Peyer's patch (tissue), 4 donors: ENCODE measurements at regions not wholly inside any gene's neighbourhood (a gene's known extent, or its start where the extent isn't known, plus 50 kb on each side); places are given as distances from the start of the nearest gene placed in this dataset.

ENCODE experiments used
- POLR2A ChIP-seq, 2 donors: fragments of 450-650 bp; IDR thresholded peaks; one replicate each; pipeline ENCODE4 v1.5.1; 2017; ENCODE audit warnings: antibody characterized with exemption in 2 of 2, mild to moderate bottlenecking in 2 of 2, moderate library complexity in 2 of 2
- TF ChIP-seq, protein P1 (sequence below), 6 experiments: fragments of 450-650 bp in 4 of 6; fragments of 200-600 bp in 2 of 6; sonication (generic) in 1 of 6; IDR thresholded peaks; one replicate each; pipeline ENCODE4 v1.5.1; 2017 to 2019; ENCODE audit warnings: antibody characterized with exemption in 6 of 6, mild to moderate bottlenecking in 3 of 6, moderate library complexity in 1 of 6

DNA sequence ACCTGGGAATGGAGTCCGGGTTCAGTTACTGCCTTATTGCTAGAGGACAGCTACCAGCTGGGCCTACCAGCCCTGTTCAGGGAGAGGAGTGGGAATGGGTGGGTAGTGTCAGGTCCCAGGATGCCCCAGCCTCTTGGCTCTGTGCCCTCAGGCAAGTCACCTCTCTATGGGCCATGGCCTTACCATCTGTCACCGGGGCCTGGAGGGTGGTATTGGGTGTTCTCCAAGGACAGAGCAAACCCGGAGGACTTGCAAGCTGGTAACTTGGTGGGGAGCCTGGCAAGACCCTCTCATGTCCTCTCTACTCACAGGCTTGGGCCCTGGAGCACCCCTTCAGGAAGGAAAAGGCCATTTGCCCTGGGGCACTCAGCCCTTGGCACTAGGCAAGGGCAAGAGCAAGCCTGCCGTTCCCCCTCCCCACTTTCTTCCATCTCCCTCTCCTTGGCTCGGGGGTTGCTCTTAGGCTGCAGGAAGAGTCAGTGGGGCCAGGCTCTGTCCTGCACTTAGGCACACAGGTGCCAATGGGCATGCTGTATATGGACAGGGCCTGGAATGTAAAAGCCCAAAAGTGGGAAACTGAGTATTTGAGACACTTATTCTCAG lies 170.0 kb upstream of the ZNF267 start:
- TF ChIP-seq, protein P1, sequence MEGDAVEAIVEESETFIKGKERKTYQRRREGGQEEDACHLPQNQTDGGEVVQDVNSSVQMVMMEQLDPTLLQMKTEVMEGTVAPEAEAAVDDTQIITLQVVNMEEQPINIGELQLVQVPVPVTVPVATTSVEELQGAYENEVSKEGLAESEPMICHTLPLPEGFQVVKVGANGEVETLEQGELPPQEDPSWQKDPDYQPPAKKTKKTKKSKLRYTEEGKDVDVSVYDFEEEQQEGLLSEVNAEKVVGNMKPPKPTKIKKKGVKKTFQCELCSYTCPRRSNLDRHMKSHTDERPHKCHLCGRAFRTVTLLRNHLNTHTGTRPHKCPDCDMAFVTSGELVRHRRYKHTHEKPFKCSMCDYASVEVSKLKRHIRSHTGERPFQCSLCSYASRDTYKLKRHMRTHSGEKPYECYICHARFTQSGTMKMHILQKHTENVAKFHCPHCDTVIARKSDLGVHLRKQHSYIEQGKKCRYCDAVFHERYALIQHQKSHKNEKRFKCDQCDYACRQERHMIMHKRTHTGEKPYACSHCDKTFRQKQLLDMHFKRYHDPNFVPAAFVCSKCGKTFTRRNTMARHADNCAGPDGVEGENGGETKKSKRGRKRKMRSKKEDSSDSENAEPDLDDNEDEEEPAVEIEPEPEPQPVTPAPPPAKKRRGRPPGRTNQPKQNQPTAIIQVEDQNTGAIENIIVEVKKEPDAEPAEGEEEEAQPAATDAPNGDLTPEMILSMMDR (IDR thresholded peaks at IDR 0.05), result no peak
- no peak for TF ChIP-seq POLR2A (IDR thresholded peaks at IDR 0.05)
